ENCODE measurements at regions not wholly inside any gene's neighbourhood (a gene's known extent, or its start where the extent isn't known, plus 50 kb on each side); places are given as distances from the start of the nearest gene placed in this dataset.

DNA sequence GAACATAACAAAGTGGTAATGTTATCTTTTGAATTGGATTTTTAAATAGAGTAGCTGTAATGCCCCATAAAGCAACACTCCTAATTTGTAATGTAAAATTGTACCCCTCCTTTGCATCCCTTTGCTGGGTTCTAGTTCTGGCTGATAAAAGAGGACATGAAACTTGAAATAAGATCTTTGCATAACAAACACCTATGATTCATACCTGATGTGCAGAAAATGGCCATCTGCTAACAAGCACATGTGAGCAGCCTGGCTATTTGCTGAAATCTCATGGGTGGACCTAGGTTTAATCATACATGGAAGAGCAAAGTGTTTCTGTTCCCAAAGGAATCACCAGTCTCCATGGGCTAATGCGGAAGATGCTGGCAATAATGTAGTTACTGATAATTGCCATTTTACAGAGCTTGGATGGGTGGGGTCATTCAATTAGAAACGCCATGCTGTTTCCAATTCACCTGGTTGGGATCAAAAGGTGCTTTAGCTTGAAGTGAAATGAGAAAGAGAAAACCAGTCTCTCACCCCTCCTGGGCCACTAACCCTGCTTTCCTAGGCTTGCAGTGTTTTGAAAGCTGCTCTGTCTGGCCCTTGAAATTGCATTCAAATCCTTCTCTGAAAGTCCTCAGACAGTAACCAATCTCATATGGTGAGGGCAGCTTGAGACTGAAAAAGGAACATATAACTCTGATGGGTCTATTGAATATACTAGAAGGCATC lies 585.1 kb downstream of the TLE4 start:
- DNase-seq (ENCODE audit: low read depth in 2 of 2), result no peak

DNA sequence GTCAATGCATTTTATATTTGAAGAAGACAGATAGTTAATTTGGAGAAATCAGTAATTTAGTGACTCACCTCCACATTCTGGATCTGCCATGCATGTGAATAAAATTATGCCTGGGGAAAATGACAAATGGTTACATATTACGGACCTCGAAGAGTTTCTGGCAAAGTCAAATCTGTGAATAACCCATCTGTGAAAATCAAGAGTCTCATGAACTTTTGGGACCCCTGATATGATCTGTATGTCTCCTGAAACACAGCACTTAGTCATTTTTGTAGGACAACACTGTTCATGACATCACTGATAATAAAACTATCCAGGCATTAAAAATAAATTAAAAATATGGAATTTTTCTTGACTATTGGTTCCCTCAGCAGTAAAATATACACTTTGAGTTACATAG lies 584.5 kb downstream of the TLE4 start:
- DNase-seq (ENCODE audit: low read depth in 2 of 2), result no peak

DNA sequence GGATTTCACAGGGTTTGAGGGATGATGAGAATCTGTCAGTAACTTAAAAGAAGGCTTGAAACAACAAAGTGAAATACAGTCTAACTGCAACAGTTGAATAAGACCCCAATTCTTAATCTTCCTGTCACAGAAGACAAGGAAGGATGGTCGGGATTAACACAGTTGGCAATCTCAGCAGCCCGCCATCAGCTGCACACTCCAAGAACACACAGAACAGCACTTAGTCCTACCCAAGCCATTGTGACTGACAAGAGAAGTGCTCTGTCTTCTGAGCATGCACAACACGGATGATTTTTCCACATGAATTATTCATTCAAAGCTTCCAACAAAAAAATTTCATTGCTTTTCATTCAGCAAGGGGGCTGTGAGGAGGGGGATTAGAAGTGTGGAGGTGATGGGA lies 576.1 kb downstream of the TLE4 start:
- DNase-seq (ENCODE audit: low read depth in 2 of 2), result no peak

DNA sequence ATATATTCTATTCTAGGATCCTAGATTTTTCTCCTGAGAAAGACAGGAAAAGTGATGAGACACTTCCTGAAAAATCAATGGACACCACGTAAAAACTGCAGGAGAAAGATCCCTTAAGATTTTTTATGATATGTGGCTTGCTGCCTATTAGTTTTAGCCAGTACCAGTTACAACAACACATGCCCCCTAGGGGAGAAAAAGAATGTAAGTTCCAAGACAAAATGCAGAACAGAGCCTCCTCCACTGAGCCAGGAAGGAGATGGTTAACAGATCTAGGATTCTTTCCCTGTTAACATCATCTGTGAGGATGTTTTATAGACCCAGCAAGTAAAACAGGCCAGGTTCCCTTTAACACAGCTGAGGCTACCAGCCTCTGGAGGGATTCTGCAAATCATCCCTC lies 574.7 kb downstream of the TLE4 start:
- no peak for DNase-seq (ENCODE audit: low read depth in 2 of 2)

DNA sequence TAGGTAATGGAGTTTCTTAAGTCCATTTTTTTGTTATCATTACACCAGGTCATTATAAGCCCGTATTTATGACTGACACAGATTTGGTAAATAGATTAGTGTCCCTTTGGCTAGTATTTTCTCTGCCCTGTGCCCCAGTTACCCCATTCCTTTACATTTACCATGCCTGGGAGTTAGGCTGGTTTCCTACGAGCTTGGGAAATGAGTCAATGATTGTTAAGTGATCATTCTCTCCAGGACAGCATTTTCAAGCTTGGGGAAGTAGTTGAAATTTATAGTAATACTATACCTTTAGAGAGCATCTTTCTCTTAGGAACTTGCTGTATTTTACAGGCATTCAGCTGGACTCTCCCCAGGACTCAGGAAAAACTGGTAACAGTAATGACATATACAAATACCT lies 573.1 kb downstream of the TLE4 start:
- DNase-seq (ENCODE audit: low read depth in 2 of 2), result no peak

DNA sequence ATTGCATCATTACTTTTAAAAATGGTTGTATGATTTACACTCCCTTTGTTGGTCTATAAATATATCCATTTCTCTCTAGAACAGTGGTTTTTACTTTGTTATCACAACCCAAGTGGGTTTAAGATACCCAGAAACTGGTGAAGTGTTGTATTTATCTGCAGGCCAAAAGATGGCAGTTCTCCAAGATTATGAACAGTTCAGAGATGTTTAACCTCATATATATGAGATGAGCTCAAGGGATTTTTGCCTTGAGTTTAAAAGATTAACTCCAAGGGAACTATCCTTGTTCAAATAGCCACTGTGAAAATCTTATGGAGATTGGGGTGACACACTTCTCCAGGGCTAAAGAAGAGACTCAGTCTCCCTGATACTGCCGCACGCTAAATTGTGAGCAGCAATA lies 572.6 kb downstream of the TLE4 start:
- no peak for DNase-seq (ENCODE audit: low read depth in 2 of 2)

DNA sequence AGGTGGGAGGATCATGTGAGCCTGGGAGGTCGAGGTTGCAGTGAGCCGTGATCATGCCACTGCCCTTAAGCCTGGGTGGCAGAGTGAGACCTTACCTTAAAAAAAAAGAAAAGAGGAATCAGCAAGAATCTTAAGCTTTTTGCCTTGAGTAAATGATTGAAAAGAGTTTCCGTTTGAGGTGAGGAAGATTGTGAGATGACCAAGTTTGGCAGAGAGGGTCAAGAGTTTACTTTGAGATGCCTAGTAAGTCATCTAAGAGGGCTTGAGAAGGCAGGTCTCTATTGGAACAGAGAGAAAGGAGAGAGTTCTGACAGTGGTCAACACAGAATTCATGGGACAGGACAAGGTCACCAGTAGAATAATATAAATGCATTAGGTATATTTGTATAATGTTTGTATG lies 572.1 kb downstream of the TLE4 start:
- DNase-seq (ENCODE audit: low read depth in 2 of 2), result no peak

DNA sequence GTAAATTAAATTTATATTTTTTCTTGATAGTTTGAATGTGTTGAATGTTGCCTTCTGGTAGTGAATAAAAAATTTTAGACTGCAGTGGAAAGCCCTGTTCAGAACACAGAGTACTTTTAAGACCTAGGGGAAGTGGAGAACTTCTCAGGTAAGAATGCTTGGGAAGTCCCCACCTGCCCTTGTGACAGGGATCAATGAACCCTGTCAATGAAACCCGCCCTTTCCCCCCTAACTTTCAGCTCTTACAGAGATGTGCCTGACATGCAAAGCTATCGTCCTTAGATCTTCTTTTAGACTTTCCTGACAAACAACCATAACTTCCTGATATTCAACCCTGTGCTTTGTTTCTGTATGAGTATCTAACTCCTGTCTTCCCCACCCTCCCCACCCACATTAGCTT lies 562.7 kb downstream of the TLE4 start:
- DNase-seq (ENCODE audit: low read depth in 2 of 2), result no peak

DNA sequence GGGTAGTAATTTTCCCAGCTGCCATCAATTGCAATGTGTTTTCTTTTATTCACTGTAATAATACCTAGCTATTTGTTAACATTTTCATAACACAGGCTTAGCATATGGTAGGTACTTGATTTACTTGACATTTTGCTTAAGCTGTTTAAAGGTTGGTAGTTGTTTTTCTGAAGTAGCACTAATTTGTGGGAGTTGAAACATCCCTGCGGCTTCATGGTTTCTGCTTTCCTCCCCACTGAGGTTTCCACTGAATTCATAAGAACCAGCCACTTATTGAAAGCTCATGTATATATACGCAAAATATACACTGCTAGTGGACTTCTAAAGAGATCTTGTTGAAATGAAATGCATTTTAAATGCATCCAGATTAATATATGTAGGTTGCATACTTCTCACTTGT lies 559.9 kb downstream of the TLE4 start:
- no peak for DNase-seq (ENCODE audit: low read depth in 2 of 2)

DNA sequence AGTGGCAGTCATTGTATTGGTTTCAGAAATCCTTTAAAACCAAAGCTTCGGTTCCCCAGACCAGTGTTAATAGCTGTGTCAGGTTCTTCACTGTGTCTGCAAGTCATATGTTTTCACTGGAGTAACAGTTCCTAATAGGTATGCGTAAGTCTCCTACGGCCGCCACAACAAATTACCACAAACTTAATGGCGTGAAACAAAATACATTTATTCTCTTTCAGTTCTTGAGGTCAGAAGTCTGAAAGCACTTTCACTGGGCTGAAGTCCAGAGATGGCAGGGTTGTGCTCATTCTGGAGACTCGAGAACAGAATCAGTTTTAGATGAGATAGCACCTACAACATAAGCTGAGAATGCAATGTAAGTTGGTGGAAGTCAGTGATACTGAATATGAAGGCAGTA lies 556.2 kb downstream of the TLE4 start:
- no peak for DNase-seq (ENCODE audit: low read depth in 2 of 2)

DNA sequence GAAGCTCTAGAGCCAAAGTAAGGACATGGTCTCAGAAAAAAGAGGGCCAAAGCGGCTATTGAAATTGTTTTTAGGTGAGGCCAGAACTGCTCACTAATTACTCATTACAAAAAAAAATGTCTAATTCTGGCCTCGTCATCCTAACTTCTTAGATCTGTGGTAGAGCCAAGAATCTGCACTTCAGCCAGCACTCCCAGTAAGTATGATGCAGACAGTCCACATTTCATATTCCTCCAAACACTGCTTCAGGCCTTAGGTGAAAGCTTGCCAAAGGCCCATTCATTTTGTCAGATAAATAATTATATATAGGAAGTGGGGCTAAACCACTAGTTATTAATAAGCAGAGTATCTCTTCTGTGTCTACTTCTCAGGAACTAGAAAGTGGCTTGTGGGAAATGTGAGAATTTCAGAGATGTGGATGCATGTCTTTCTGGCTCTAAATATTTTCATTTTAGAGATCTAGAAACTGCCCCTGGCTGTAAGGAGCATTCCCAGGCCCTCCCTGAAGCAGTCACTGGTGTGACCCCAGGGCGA lies 554.0 kb downstream of the TLE4 start:
- no peak for DNase-seq (ENCODE audit: low read depth in 2 of 2)

DNA sequence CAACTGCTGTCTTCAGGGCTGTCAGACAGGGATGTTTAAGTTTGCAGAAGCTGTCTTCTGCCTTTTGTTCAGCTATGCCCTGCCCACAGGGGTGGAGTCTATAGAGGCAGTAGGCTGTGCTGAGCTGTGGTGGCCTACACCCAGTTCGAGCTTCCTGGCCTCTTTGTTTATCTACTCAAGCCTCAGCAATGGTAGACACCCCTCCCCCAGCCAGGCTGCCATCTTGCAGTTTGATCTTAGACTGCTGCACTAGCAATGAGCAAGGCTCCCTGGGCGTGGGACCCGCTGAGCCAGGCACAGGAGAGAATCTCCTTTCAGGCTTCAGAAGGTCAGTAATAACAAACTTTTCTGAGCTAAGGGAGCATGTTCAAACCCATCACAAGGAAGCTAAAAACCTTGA lies 545.3 kb downstream of the TLE4 start:
- no peak for DNase-seq (ENCODE audit: low read depth in 2 of 2)

DNA sequence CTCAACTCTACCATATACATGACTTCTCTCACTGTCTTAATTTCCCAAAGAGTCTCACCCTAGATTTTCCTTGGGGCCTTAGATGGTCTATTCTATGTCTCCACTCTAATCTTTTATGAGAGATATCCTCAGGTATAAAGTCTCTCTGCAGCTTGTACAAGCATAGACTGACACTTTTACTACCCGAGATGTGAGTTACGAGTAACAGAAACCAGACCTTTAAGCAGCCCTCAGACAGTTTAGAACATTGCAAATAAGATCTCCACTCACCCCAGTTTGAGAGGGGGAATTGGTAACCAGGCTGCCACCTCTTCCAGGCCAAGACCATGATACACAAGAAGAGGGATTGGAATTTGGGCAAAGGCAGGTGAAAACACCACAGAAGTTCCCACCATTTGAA lies 542.5 kb downstream of the TLE4 start:
- no peak for DNase-seq (ENCODE audit: low read depth in 2 of 2)

DNA sequence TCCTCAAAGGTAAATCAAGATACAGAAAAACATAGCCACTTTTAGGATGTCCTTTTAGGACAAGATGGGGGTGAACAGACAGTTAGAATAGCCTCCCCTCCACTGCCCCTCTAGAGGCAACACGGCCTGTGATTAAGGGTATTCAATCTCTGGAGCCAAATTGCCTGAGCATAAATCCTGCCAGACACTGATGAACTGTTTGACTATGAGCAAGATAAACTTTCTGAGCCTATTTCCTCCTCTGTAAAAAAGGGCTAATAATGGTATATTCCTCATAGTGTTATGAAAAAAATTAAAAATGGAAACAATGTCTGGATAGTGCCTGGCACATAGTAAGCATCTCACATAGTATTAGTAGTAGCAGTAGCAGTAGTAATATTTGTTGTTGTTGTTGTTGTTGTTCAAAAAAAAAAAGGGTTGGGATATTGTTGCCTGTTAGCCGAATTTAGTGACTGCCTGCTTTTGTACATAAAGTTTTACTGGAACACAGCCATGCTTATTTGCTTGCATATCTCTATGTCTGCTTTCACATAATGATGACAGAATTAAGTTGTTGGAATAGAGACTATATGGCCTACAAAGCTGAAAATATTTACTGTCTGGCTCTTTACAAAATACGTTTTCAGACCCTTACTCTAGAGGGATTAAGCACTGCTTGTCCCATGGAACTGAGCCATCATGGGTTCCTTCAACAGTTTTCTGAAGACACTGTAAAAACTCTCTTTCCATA lies 536.3 kb downstream of the TLE4 start:
- DNase-seq (ENCODE audit: low read depth in 2 of 2), result no peak

DNA sequence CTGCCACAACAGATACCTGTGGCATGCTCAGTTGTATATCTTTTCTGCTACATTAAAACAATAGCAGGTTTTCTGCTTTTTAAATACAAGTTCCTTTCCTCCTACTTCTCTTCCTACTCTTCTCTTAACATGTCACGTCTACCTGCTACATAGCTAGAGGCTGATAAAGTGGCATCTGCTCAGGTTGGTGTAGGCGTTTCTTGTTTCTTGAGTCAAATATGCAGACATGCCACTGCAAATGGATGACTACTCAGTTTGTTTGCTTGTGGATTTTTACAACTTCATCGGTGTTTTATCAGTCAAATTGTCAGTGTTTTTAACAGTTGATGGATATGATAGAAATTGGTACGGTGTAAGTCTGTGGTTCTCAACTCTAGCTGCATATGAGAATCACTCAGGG lies 525.7 kb downstream of the TLE4 start:
- DNase-seq (ENCODE audit: low read depth in 2 of 2), result no peak

DNA sequence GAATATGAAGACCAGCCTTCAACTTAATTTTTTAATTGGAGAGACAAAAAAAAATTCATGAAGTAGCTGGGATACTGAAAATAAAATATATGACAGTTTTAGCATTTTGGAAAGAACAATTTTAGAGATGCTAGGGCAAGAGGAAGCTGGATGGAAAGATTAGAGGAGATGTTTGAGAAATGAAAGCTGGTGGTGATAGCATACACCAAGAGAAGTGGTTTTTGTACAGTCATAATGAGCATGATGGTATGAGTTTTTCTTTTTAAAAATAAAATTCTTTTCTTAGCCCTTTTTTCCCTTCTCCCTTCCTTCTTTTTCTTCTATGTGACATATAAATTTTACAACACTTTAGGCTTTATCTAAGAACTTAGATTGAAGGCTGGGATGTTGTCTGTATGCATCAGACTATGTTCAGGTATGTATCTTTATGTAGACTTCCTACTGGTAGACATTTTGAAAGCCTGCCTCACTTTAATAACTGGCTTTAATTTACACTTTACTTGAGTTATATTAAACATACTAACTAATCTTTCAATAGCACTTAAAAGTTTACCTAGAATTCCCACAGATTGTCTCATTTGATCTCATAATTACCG lies 522.5 kb downstream of the TLE4 start:
- no peak for DNase-seq (ENCODE audit: low read depth in 2 of 2)

DNA sequence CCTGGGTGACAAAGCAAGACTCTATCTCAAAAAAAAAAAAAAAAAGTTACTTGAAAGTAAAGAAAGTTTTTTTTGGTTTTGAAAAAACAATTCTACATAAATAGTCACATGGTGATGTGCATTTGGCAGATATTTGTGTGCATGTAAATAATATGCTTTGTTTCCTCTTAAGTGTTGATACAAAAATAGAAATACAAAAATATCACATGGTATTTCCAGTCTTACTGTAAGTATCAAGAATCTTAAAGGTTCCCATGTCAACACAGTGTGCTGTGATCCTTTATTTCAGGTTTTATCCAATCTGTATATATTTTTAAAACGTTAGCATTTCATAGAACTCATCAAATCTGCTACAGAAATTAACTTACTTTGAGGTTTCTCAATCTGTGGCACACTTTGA lies 521.9 kb downstream of the TLE4 start:
- no peak for DNase-seq (ENCODE audit: low read depth in 2 of 2)

DNA sequence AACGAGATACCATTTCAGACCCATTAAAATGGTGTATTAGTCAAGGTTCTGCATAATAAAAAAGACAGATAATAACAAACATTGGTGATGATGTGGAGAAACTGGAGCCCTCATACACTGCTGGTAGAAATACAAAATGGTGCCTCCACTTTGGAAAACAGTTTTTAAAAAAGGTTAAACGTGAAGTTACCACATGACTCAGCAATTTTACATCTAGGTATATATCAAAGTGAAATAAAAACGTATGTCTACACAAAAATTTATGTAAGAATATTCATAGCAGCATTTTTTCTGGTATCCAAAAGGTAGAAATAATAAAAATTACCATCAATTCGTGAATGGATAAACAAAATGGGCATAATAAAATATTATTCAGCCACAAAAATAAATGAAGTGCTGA lies 519.8 kb downstream of the TLE4 start:
- DNase-seq (ENCODE audit: low read depth in 2 of 2), result no peak

DNA sequence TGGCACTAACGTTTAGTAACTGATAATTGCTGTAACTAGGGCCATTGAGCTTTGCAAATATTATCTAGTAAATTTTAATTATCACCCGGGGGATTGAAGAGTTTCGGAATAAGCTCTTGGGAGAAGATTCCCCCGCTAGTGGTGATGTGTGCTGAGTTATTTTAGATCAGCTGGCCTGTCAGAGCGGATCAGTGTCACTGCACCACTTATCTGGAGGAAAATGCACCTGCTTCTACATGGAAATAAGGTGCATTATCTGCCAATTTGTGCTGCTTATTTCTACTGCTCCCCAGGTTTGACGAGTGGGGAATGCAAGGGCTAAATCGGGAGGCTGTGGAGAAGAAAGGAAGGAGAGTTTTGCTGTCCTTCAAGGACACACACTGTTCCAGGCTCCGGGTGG lies 518.6 kb downstream of the TLE4 start:
- DNase-seq (ENCODE audit: low read depth in 2 of 2), result no peak

DNA sequence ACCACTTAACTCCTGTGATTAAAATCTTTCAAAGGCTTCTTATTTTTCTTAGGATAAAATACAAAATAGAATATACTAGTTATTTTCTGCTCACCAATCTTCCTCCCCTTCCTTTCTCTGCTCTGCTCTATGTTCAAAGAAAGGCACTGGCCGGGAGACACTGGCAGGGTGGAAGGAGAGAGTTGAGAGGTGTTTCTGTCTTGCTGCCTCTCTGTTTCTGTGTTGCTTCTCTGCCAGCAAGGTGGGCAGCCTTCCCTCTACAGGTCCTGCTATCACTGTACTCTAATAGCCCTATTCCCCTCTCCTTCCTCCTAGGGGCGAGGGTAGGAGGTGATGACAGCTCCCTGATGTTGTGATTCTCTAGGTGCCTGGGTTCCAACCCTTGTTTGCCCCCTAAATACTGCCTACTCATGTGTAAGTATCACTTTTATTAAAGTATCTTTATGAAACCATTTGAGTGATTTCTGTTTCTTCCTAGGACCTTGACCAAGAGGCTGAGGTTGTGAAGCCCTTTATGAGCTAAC lies 515.1 kb downstream of the TLE4 start:
- DNase-seq (ENCODE audit: low read depth in 2 of 2), result no peak

DNA sequence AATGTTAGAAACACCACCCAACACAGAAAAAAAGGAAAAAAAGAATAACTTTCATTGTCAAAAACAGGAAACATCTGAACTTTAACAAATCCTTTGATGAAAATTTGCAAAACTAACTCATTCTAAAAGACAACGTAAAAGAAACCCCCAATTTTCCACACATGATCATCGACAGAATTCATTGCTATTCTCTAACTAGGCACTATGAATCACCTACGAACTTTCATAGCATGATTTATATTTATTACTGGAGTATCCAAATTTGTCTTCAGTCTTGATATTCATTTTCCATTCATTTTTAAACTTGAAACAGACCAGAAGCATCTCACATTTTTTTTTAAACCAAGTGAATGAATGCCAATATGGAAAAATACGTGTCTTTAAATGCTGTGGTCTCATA lies 514.6 kb downstream of the TLE4 start:
- DNase-seq (ENCODE audit: low read depth in 2 of 2), result no peak

DNA sequence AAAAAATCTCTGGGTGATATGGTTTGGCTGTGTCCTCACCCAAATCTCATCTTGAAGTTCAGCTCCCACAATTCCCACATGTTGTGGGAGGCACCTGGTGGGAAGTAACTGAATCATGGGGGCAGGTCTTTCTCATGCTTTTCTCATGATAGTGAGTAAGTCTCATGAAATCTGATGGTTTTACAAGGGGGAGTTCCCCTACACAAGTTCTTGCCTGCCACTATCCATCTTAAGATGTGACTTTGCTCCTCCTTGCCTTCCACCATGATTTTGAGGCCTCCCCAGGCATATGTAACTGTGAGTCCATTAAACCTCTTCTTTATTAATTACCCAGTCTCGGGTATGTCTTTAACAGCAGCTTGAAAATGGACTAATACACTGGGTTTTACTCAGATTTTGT lies 513.9 kb downstream of the TLE4 start:
- DNase-seq (ENCODE audit: low read depth in 2 of 2), result no peak

DNA sequence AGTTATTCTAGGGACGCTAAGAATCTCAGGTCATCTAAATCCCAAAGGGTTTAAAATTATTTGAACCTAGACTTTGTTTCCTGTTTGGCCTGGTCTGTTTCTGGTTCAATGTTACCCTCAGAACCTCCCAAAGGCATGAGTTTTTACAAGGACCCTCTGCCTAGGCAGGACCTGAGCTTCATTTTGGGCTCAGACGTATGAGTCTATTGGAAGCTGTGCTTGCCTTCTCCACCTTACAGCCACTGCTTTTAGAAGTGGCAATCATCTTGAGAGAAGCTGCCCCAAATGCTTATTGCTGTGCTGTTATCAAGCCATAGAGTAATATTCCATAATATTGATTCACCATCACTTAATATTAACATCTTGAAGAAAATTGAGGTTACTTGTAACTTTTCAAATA lies 510.4 kb downstream of the TLE4 start:
- DNase-seq (ENCODE audit: low read depth in 2 of 2), result no peak
